ENCODE measurements at regions not wholly inside any gene's neighbourhood (a gene's known extent, or its start where the extent isn't known, plus 50 kb on each side); places are given as distances from the start of the nearest gene placed in this dataset.

GRCh38 chr10:59513558-59513957 lies 151.2 kb upstream of the FAM13C start:
- Histone ChIP-seq H3K9me3 (ENCODE audit: control insufficient read depth, low read length) (no peaks in the 10 kb centered on the region), H3K36me3 (ENCODE audit: control insufficient read depth, insufficient read depth, low read length) (no peaks in the 10 kb centered on the region), H3K27ac (ENCODE audit: low read depth, low read length, severe bottlenecking) (no peak overlapping the region), H3K4me1 (ENCODE audit: control insufficient read depth, insufficient read depth, low read length, poor library complexity, severe bottlenecking) (no peaks in the 10 kb centered on the region), H3K4me3 (ENCODE audit: extremely low read depth, insufficient read depth, low read length, poor library complexity, severe bottlenecking) (no peak overlapping the region)
- WGBS, 2 experiments (ENCODE audit: insufficient coverage in 2 of 2) = 73 to 75% methylated on average over 1 of the region's 3 CpGs

GRCh38 chr10:59512951-59513350 lies 150.6 kb upstream of the FAM13C start:
- no peak overlapping the region for H3K4me3 ChIP-seq (ENCODE audit: extremely low read depth, insufficient read depth, low read length, poor library complexity, severe bottlenecking)
- no peaks in the 10 kb centered on the region for H3K9me3 ChIP-seq (ENCODE audit: control insufficient read depth, low read length)
- H3K36me3 ChIP-seq (ENCODE audit: control insufficient read depth, insufficient read depth, low read length) = no peaks in the 10 kb centered on the region
- H3K4me1 ChIP-seq (ENCODE audit: control insufficient read depth, insufficient read depth, low read length, poor library complexity, severe bottlenecking) = no peaks in the 10 kb centered on the region
- H3K27ac ChIP-seq (ENCODE audit: low read depth, low read length, severe bottlenecking) = no peak overlapping the region
- WGBS, 2 experiments (ENCODE audit: insufficient coverage in 2 of 2) = 100% methylated on average over 1 of the region's 3 CpGs

- Histone ChIP-seq H3K36me3 (ENCODE audit: control insufficient read depth, insufficient read depth, low read length) (no peaks in the 10 kb centered on the region), H3K4me1 (ENCODE audit: control insufficient read depth, insufficient read depth, low read length, poor library complexity, severe bottlenecking) (no peaks in the 10 kb centered on the region), H3K9me3 (ENCODE audit: control insufficient read depth, low read length) (no peaks in the 10 kb centered on the region), H3K27ac (ENCODE audit: low read depth, low read length, severe bottlenecking) (no peak overlapping the region), H3K4me3 (ENCODE audit: extremely low read depth, insufficient read depth, low read length, poor library complexity, severe bottlenecking) (no peak overlapping the region)
- WGBS, 2 experiments (ENCODE audit: insufficient coverage in 2 of 2) = no CpG with 5 or more reads among the region's 1 CpG
These were observed 146.6 kb upstream of the FAM13C start for GRCh38 chr10:59508956-59509355.

GRCh38 chr10:59508296-59508695 lies 145.9 kb upstream of the FAM13C start:
- Histone ChIP-seq H3K27ac (ENCODE audit: low read depth, low read length, severe bottlenecking) (no peak overlapping the region), H3K36me3 (ENCODE audit: control insufficient read depth, insufficient read depth, low read length) (no peaks in the 10 kb centered on the region), H3K4me3 (ENCODE audit: extremely low read depth, insufficient read depth, low read length, poor library complexity, severe bottlenecking) (no peak overlapping the region), H3K4me1 (ENCODE audit: control insufficient read depth, insufficient read depth, low read length, poor library complexity, severe bottlenecking) (no peaks in the 10 kb centered on the region), H3K9me3 (ENCODE audit: control insufficient read depth, low read length) (no peaks in the 10 kb centered on the region)
- 91 to 100% methylated on average over 1 to 3 of the region's 3 CpGs for WGBS, 2 experiments (ENCODE audit: insufficient coverage in 2 of 2)

- Histone ChIP-seq H3K9me3 (ENCODE audit: control insufficient read depth, low read length) (no peaks in the 10 kb centered on the region), H3K4me1 (ENCODE audit: control insufficient read depth, insufficient read depth, low read length, poor library complexity, severe bottlenecking) (no peaks in the 10 kb centered on the region), H3K27ac (ENCODE audit: low read depth, low read length, severe bottlenecking) (no peak overlapping the region), H3K36me3 (ENCODE audit: control insufficient read depth, insufficient read depth, low read length) (no peaks in the 10 kb centered on the region), H3K4me3 (ENCODE audit: extremely low read depth, insufficient read depth, low read length, poor library complexity, severe bottlenecking) (no peak overlapping the region)
- no CpG with 5 or more reads among the region's 1 CpG for WGBS, 2 experiments (ENCODE audit: insufficient coverage in 2 of 2)
These were observed 143.6 kb upstream of the FAM13C start for GRCh38 chr10:59505926-59506325.

- H3K9me3 ChIP-seq (ENCODE audit: control insufficient read depth, low read length) = peaks cover 9% of the 10 kb centered on the region
- no peaks in the 10 kb centered on the region for H3K4me1 ChIP-seq (ENCODE audit: control insufficient read depth, insufficient read depth, low read length, poor library complexity, severe bottlenecking)
- no peak overlapping the region for H3K27ac ChIP-seq (ENCODE audit: low read depth, low read length, severe bottlenecking)
- 89% methylated on average over 1 of the region's 1 CpG; no CpG with 5 or more reads in 1 of the 2 experiments for WGBS, 2 experiments (ENCODE audit: insufficient coverage in 2 of 2)
- no peaks in the 10 kb centered on the region for H3K36me3 ChIP-seq (ENCODE audit: control insufficient read depth, insufficient read depth, low read length)
- H3K4me3 ChIP-seq (ENCODE audit: extremely low read depth, insufficient read depth, low read length, poor library complexity, severe bottlenecking) = no peak overlapping the region
These were observed 137.1 kb upstream of the FAM13C start for GRCh38 chr10:59499460-59499859.

GRCh38 chr10:59493017-59493416 lies 130.7 kb upstream of the FAM13C start:
- Histone ChIP-seq H3K4me1 (ENCODE audit: control insufficient read depth, insufficient read depth, low read length, poor library complexity, severe bottlenecking) (no peaks in the 10 kb centered on the region), H3K9me3 (ENCODE audit: control insufficient read depth, low read length) (peaks cover 9% of the 10 kb centered on the region), H3K36me3 (ENCODE audit: control insufficient read depth, insufficient read depth, low read length) (no peaks in the 10 kb centered on the region), H3K4me3 (ENCODE audit: extremely low read depth, insufficient read depth, low read length, poor library complexity, severe bottlenecking) (no peak overlapping the region), H3K27ac (ENCODE audit: low read depth, low read length, severe bottlenecking) (no peak overlapping the region)
- 85 to 100% methylated on average over 1 to 3 of the region's 3 CpGs for WGBS, 2 experiments (ENCODE audit: insufficient coverage in 2 of 2)

- H3K27ac ChIP-seq (ENCODE audit: low read depth, low read length, severe bottlenecking) = no peak overlapping the region
- H3K36me3 ChIP-seq (ENCODE audit: control insufficient read depth, insufficient read depth, low read length) = no peaks in the 10 kb centered on the region
- no peaks in the 10 kb centered on the region for H3K4me1 ChIP-seq (ENCODE audit: control insufficient read depth, insufficient read depth, low read length, poor library complexity, severe bottlenecking)
- H3K9me3 ChIP-seq (ENCODE audit: control insufficient read depth, low read length) = no peaks in the 10 kb centered on the region
- 94 to 100% methylated on average over 3 to 5 of the region's 6 CpGs for WGBS, 2 experiments (ENCODE audit: insufficient coverage in 2 of 2)
- no peak overlapping the region for H3K4me3 ChIP-seq (ENCODE audit: extremely low read depth, insufficient read depth, low read length, poor library complexity, severe bottlenecking)
These were observed 117.1 kb upstream of the FAM13C start for GRCh38 chr10:59479426-59479825.

- no peaks in the 10 kb centered on the region for H3K36me3 ChIP-seq (ENCODE audit: control insufficient read depth, insufficient read depth, low read length)
- H3K9me3 ChIP-seq (ENCODE audit: control insufficient read depth, low read length) = no peaks in the 10 kb centered on the region
- H3K4me3 ChIP-seq (ENCODE audit: extremely low read depth, insufficient read depth, low read length, poor library complexity, severe bottlenecking) = no peak overlapping the region
- H3K27ac ChIP-seq (ENCODE audit: low read depth, low read length, severe bottlenecking) = no peak overlapping the region
- WGBS, 2 experiments (ENCODE audit: insufficient coverage in 2 of 2) = 78 to 91% methylated on average over 3 to 4 of the region's 5 CpGs
- no peaks in the 10 kb centered on the region for H3K4me1 ChIP-seq (ENCODE audit: control insufficient read depth, insufficient read depth, low read length, poor library complexity, severe bottlenecking)
These were observed 108.2 kb upstream of the FAM13C start for GRCh38 chr10:59470570-59470969.

- H3K27ac ChIP-seq (ENCODE audit: low read depth, low read length, severe bottlenecking) = no peak overlapping the region
- H3K36me3 ChIP-seq (ENCODE audit: control insufficient read depth, insufficient read depth, low read length) = no peaks in the 10 kb centered on the region
- no peak overlapping the region for H3K4me3 ChIP-seq (ENCODE audit: extremely low read depth, insufficient read depth, low read length, poor library complexity, severe bottlenecking)
- H3K9me3 ChIP-seq (ENCODE audit: control insufficient read depth, low read length) = no peaks in the 10 kb centered on the region
- H3K4me1 ChIP-seq (ENCODE audit: control insufficient read depth, insufficient read depth, low read length, poor library complexity, severe bottlenecking) = no peaks in the 10 kb centered on the region
These were observed 102.7 kb upstream of the FAM13C start for GRCh38 chr10:59465088-59465487.

- Histone ChIP-seq H3K9me3 (ENCODE audit: control insufficient read depth, low read length) (no peaks in the 10 kb centered on the region), H3K4me1 (ENCODE audit: control insufficient read depth, insufficient read depth, low read length, poor library complexity, severe bottlenecking) (no peaks in the 10 kb centered on the region), H3K4me3 (ENCODE audit: extremely low read depth, insufficient read depth, low read length, poor library complexity, severe bottlenecking) (no peak overlapping the region), H3K27ac (ENCODE audit: low read depth, low read length, severe bottlenecking) (no peak overlapping the region), H3K36me3 (ENCODE audit: control insufficient read depth, insufficient read depth, low read length) (no peaks in the 10 kb centered on the region)
- no CpG with 5 or more reads among the region's 1 CpG for WGBS, 2 experiments (ENCODE audit: insufficient coverage in 2 of 2)
These were observed 102.1 kb upstream of the FAM13C start for GRCh38 chr10:59464483-59464882.

GRCh38 chr10:59463909-59464308 lies 101.6 kb upstream of the FAM13C start:
- no peaks in the 10 kb centered on the region for H3K36me3 ChIP-seq (ENCODE audit: control insufficient read depth, insufficient read depth, low read length)
- H3K27ac ChIP-seq (ENCODE audit: low read depth, low read length, severe bottlenecking) = no peak overlapping the region
- H3K4me1 ChIP-seq (ENCODE audit: control insufficient read depth, insufficient read depth, low read length, poor library complexity, severe bottlenecking) = no peaks in the 10 kb centered on the region
- no peak overlapping the region for H3K4me3 ChIP-seq (ENCODE audit: extremely low read depth, insufficient read depth, low read length, poor library complexity, severe bottlenecking)
- no peaks in the 10 kb centered on the region for H3K9me3 ChIP-seq (ENCODE audit: control insufficient read depth, low read length)
- 86% methylated on average over 2 of the region's 4 CpGs; no CpG with 5 or more reads in 1 of the 2 experiments for WGBS, 2 experiments (ENCODE audit: insufficient coverage in 2 of 2)
